ENCODE measurements at regions not wholly inside any gene's neighbourhood (a gene's known extent, or its start where the extent isn't known, plus 50 kb on each side); places are given as distances from the start of the nearest gene placed in this dataset.

- TF ChIP-seq CTCF (IDR thresholded peaks at IDR 0.05) (no peak), POLR2A (IDR thresholded peaks at IDR 0.05) (no peak)
Measured at GRCh38 chr19:28386066-28386465, 826.9 kb downstream of the UQCRFS1 start.
